Eye (tissue), 1 donor: ENCODE measurements at regions not wholly inside any gene's neighbourhood (a gene's known extent, or its start where the extent isn't known, plus 50 kb on each side); places are given as distances from the start of the nearest gene placed in this dataset.
"Not testable (repeated sequence)": the region's sequence is repeated elsewhere in the genome, so short reads cannot be mapped to it uniquely, and the experiment has no call there.

ENCODE experiments used
- DNase-seq: peaks from one replicate; pipeline ENCODE4 v3.0.0-alpha.2; 2015

GRCh38 chr14:89078021-89078795, 253.8 kb downstream of the TTC8 start:
- no peak for DNase-seq

DNA sequence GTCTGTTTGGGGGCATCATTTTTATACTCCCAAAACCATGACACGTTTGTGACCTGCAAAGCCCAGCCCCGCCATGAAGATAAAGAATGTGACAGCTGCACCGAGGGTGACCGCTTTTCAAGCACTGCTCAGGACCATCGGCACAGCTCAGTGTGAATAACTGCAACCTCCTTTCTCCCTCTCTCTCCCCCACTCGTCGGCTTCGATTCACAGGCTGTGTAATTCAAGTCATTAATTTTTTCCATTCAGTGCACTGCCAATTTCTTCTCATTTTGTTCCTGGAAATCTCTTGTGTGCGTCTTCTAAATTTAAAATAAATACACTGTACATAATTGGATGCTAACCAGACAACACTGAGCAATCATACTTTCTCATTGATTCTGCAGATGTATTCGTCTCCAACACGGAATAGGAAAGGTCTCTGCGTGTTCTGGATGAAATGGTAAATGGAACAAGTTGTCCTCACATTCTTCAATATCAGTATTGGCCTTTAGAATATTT, 260.8 kb downstream of the TTC8 start:
- peak; percentile 79 for DNase-seq

- DNase-seq: peak; percentile 63
These were observed 261.4 kb downstream of the TTC8 start for GRCh38 chr14:89085737-89086382.

- no peak for DNase-seq
These were observed 264.1 kb downstream of the TTC8 start for GRCh38 chr14:89088530-89088929.

DNA sequence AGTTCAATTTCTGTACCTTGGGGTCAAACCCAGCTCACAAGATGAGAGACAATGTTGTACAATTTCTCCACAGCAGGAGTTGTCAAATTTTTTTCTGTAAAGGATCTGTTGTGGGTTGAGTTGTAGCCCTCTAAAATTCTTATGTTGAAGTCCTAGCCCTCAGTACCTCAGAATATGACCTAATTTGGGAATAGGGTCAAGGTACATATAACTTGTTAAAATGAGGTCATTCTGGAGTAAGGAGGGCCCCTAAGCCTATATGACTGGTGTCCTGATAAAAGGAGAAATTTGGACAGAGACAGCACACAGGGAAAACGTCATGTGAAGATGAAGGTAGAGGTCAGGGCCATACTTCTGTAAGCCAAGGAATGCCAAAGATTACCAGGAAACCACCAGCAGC, 264.9 kb downstream of the TTC8 start:
- no peak for DNase-seq

GRCh38 chr14:89091781-89092180, 267.3 kb downstream of the TTC8 start:
- no peak for DNase-seq

- no peak for DNase-seq
These were observed 268.8 kb downstream of the TTC8 start for GRCh38 chr14:89093083-89093730.

GRCh38 chr14:89095036-89095435, 270.6 kb downstream of the TTC8 start:
- no peak for DNase-seq

- DNase-seq: no peak
These were observed 272.5 kb downstream of the TTC8 start for GRCh38 chr14:89096946-89097345.

GRCh38 chr14:89098254-89098653, 273.8 kb downstream of the TTC8 start:
- no peak for DNase-seq

- DNase-seq: not testable (repeated sequence)
These were observed 279.8 kb downstream of the TTC8 start for GRCh38 chr14:89104171-89104817.

GRCh38 chr14:89104861-89105260, 280.4 kb downstream of the TTC8 start:
- DNase-seq: not testable (repeated sequence)
